Hematopoietic multipotent progenitor cell treated with erythropoietin and hydrocortisone succinate and interleukin-3 and kit ligand, for 17 days (in vitro differentiated cells): ENCODE measurements at regions not wholly inside any gene's neighbourhood (a gene's known extent, or its start where the extent isn't known, plus 50 kb on each side); places are given as distances from the start of the nearest gene placed in this dataset.

Experiments
- DNase-seq: peaks from one replicate; pipeline ENCODE4 v3.0.0-alpha.2; 2015; ENCODE audit warnings: low spot score

DNA sequence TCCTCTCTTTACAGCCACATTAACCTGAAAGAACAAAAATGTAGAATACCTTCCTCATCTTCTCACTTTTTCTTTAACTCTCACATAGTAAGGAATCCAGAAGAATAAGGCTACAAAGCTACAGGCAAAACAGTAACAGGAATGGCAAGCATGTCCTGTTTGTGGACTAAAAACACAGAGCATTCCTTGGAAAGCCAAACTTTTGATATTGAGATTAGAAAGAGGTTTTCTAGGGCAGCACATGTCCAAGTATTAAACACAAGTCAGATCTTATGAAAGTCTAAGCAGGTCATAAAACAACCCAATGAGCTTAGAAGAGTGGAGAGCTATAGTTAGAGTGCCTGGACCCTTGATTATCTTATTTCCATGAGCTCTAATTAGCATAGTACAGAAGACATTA lies 58.2 kb upstream of the FAM9C start:
- DNase-seq: no peak

DNA sequence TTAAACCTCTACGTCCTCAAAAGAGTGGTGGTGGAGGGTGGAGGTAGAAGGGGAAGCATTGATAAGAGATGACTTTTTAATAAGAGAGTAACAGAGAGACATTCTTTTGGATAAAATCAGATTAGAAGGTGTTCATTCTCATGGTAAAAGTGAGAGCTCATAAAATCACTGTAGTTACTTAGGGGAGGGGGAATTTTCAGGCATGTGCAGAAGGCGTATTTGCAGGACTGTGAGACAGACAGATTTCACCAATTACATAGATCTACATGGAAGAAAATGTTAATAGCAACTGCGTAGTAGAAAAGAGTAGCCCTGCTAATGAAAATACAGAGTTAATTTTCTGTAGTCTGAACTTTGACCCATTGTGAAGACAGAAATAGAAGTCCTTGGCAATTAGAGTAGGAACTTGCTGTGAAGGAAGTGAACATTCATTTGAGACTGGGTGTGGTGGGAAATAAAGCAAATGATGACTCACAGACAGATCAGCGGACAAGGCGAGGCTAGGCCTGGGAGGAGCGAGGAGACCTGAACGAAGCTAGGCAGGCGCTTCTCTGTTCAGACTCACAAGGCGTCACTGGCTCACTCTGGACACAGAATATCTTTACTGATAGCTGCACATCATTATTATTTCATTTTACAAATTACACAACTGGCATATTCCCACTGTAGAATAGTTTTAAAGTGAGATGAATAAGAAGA lies 57.2 kb upstream of the FAM9C start:
- no peak for DNase-seq

DNA sequence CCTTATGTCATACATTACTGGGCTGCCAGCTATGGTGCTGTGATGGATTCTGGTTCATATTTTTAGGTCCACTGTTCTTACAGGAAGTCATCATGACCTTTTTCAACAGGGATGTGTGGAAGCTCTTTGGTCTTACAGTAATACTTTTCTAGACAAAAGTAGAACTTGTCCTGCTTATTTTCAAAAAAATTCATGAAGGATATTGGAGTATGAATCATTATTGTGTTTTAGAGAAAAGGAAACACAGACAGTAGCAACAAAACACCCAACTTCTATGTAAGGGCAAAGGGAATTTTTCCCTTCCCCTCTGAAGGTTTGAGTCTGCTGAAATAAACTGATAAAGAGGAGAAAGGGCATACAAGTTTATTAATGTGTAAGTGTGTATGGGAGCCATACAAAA lies 54.7 kb upstream of the FAM9C start:
- no peak for DNase-seq

DNA sequence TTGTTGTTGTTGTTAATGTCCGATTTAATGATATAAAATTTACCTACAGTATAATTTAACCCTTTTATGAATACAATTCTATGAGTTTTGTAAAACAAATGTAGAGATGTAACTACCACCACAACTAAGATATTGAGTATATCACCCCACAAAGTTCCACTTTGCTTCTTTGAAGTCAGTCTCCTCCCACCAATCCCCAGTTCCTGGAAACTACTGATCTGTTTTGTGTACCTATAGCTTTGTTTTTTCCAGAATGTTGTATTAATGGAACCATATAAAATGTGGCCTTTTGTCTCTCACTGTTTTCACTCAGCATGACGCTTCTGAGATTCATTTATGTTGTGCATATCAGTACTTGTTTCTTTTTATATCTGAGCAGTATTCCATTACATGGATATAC lies 52.3 kb upstream of the FAM9C start:
- no peak for DNase-seq

DNA sequence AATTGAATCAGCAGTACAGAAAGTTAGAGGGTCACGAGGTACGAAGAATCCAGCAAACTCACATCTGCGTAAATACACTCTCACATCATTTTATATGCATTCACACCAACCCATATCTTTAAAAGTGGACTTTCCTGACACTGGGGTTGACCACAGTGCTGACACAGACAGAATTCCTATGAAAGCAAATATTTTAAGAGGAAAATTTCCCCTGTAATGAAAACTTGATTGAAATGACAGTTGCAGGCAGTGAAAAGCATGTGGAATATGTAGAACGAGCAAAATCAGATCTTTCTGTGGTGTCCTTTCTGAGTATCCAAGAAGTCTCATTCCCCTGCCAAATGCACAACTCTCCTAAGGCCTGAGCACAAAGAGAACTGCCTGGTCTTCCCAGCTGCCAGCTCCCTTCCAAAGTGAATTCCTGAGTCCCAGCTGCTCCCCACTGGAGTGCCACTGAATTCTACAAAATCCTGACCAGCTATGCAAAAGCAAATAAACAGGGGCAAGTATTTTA lies 50.5 kb upstream of the FAM9C start:
- no peak for DNase-seq

DNA sequence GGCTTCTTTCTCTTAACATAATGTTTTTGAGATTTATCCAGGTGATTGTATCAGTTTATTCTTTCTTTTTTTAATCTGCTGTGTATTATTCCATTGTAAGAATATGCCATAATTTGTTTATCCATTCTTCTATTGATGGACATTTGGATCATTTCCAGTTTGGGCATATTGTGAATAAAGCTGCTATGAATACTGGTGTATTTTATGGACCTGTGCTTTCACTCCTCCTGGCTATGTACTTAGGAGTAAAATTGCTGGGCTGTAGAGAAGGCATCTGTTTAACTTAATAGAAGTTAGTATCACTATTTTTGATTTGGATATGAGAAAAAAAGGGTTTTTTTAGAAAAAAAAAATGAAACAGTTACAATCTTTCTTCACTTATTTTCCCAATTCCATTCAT lies 50.0 kb upstream of the FAM9C start:
- no peak for DNase-seq
